ENCODE measurements at regions not wholly inside any gene's neighbourhood (a gene's known extent, or its start where the extent isn't known, plus 50 kb on each side); places are given as distances from the start of the nearest gene placed in this dataset.

- no peaks in the 10 kb centered on the region for H3K9me3 ChIP-seq
- H3K4me3 ChIP-seq, result no peak overlapping the region
- TF ChIP-seq POLR2AphosphoS5 (IDR thresholded peaks at IDR 0.05), result no peak
- TF ChIP-seq POLR2A (IDR thresholded peaks at IDR 0.05), result no peak
- TF ChIP-seq EP300 (IDR thresholded peaks at IDR 0.05; ENCODE audit: low read depth), result no peak
- no peak for TF ChIP-seq CTCF (IDR thresholded peaks at IDR 0.05)
- no peaks in the 10 kb centered on the region for H3K4me1 ChIP-seq
- DNase-seq, result no peak
- no peaks in the 10 kb centered on the region for H3K27me3 ChIP-seq
- in situ Hi-C loops (cut with MboI; ENCODE audit: low pct_ligation_motif_present in 1 of 4, low pct_unique_long_range_greater_than_20kb in 1 of 4, low sequenced_read_pairs in 3 of 4), result no loop called here
- intact Hi-C loops (cut with DNase I; ENCODE audit: low total_unique reads), result loop anchor here (2.0 kb wide), 1 partner anchor 53 kb away; no protein-coding TSS in a partner anchor
- 100% methylated on average over 1 of the region's 1 CpG; no CpG with 5 or more reads in 1 of the 2 donors for WGBS, 2 donors (ENCODE audit: low coverage in 1 of 2)
- H3K27ac ChIP-seq, result no peak overlapping the region
- no peaks in the 10 kb centered on the region for H3K36me3 ChIP-seq
These were observed 490.7 kb upstream of the MEIS1 start for GRCh38 chr2:65944213-65944612.

GRCh38 chr2:65943099-65943786, 491.7 kb upstream of the MEIS1 start:
- DNase-seq, result no peak
- in situ Hi-C loops (cut with MboI; ENCODE audit: low pct_ligation_motif_present in 1 of 4, low pct_unique_long_range_greater_than_20kb in 1 of 4, low sequenced_read_pairs in 3 of 4), result no loop called here
- H3K4me3 ChIP-seq, result no peak overlapping the region
- TF ChIP-seq EP300 (IDR thresholded peaks at IDR 0.05; ENCODE audit: low read depth) (no peak), POLR2AphosphoS5 (IDR thresholded peaks at IDR 0.05) (no peak), POLR2A (IDR thresholded peaks at IDR 0.05) (no peak), CTCF (IDR thresholded peaks at IDR 0.05) (no peak)
- H3K4me1 ChIP-seq, result no peaks in the 10 kb centered on the region
- H3K27me3 ChIP-seq, result no peaks in the 10 kb centered on the region
- no peaks in the 10 kb centered on the region for H3K9me3 ChIP-seq
- 94 to 100% methylated on average over 5 to 10 of the region's 10 CpGs for WGBS, 2 donors (ENCODE audit: low coverage in 1 of 2)
- no peaks in the 10 kb centered on the region for H3K36me3 ChIP-seq
- H3K27ac ChIP-seq, result no peak overlapping the region
- intact Hi-C loops (cut with DNase I; ENCODE audit: low total_unique reads), result no loop called here

- TF ChIP-seq EP300 (IDR thresholded peaks at IDR 0.05; ENCODE audit: low read depth) (no peak), POLR2AphosphoS5 (IDR thresholded peaks at IDR 0.05) (no peak), POLR2A (IDR thresholded peaks at IDR 0.05) (no peak), CTCF (IDR thresholded peaks at IDR 0.05) (no peak)
- no peak for DNase-seq
- H3K27me3 ChIP-seq, result no peaks in the 10 kb centered on the region
- no peak overlapping the region for H3K27ac ChIP-seq
- 63 to 80% methylated on average over 2 of the region's 2 CpGs for WGBS, 2 donors (ENCODE audit: low coverage in 1 of 2)
- intact Hi-C loops (cut with DNase I; ENCODE audit: low total_unique reads), result no loop called here
- no peaks in the 10 kb centered on the region for H3K9me3 ChIP-seq
- no peaks in the 10 kb centered on the region for H3K4me1 ChIP-seq
- no peaks in the 10 kb centered on the region for H3K36me3 ChIP-seq
- in situ Hi-C loops (cut with MboI; ENCODE audit: low pct_ligation_motif_present in 1 of 4, low pct_unique_long_range_greater_than_20kb in 1 of 4, low sequenced_read_pairs in 3 of 4), result no loop called here
- no peak overlapping the region for H3K4me3 ChIP-seq
These were observed 494.1 kb upstream of the MEIS1 start for GRCh38 chr2:65940856-65941255.

GRCh38 chr2:65939687-65940086, 495.2 kb upstream of the MEIS1 start:
- Histone ChIP-seq H3K27me3 (no peaks in the 10 kb centered on the region), H3K27ac (no peak overlapping the region), H3K4me1 (no peaks in the 10 kb centered on the region), H3K4me3 (no peak overlapping the region), H3K9me3 (no peaks in the 10 kb centered on the region), H3K36me3 (no peaks in the 10 kb centered on the region)
- no peak for DNase-seq
- TF ChIP-seq EP300 (IDR thresholded peaks at IDR 0.05; ENCODE audit: low read depth), result no peak
- TF ChIP-seq POLR2A (IDR thresholded peaks at IDR 0.05), result no peak
- TF ChIP-seq POLR2AphosphoS5 (IDR thresholded peaks at IDR 0.05), result no peak
- no peak for TF ChIP-seq CTCF (IDR thresholded peaks at IDR 0.05)
- intact Hi-C loops (cut with DNase I; ENCODE audit: low total_unique reads), result loop anchor here (10.0 kb wide), 1 partner anchor 1765 kb away; no protein-coding TSS in a partner anchor
- in situ Hi-C loops (cut with MboI; ENCODE audit: low pct_ligation_motif_present in 1 of 4, low pct_unique_long_range_greater_than_20kb in 1 of 4, low sequenced_read_pairs in 3 of 4), result no loop called here
- 49 to 71% methylated on average over 2 of the region's 2 CpGs for WGBS, 2 donors (ENCODE audit: low coverage in 1 of 2)
